Stromal cell of bone marrow (primary cell): ENCODE measurements at regions not wholly inside any gene's neighbourhood (a gene's known extent, or its start where the extent isn't known, plus 50 kb on each side); places are given as distances from the start of the nearest gene placed in this dataset.
A peak's percentile ranks its signal among the peaks of the same experiment; 100 is the strongest.
"Not testable (repeated sequence)": the region's sequence is repeated elsewhere in the genome, so short reads cannot be mapped to it uniquely, and the experiment has no call there.

ENCODE experiments used
- DNase-seq: peaks from one replicate; pipeline ENCODE4 v3.0.0-alpha.2; 2012; ENCODE audit warnings: low read depth

GRCh38 chr3:144523396-144523795 is 551.8 kb downstream of the DIPK2A start:
- no peak for DNase-seq

GRCh38 chr3:144524531-144524930 is 552.9 kb downstream of the DIPK2A start:
- DNase-seq: peak; percentile 44

GRCh38 chr3:144529566-144529965 is 557.9 kb downstream of the DIPK2A start:
- no peak for DNase-seq

- no peak for DNase-seq
Observed at GRCh38 chr3:144544871-144545270, 573.2 kb downstream of the DIPK2A start.

GRCh38 chr3:144546539-144546938 is 574.9 kb downstream of the DIPK2A start:
- DNase-seq: no peak

GRCh38 chr3:144548346-144548745 is 576.7 kb downstream of the DIPK2A start:
- no peak for DNase-seq

- DNase-seq: no peak
Observed at GRCh38 chr3:144549166-144549565, 577.5 kb downstream of the DIPK2A start.

GRCh38 chr3:144552346-144553057 is 580.9 kb downstream of the DIPK2A start:
- DNase-seq: no peak

GRCh38 chr3:144553301-144553700 is 581.7 kb downstream of the DIPK2A start:
- DNase-seq: no peak

GRCh38 chr3:144554889-144555288 is 583.3 kb downstream of the DIPK2A start:
- no peak for DNase-seq

GRCh38 chr3:144556392-144556791 is 584.8 kb downstream of the DIPK2A start:
- DNase-seq: peak; percentile 55

GRCh38 chr3:144557515-144557914 is 585.9 kb downstream of the DIPK2A start:
- no peak for DNase-seq

- DNase-seq: peak; percentile 4
Observed at GRCh38 chr3:144564011-144564410, 592.4 kb downstream of the DIPK2A start.

- no peak for DNase-seq
Observed at GRCh38 chr3:144566320-144566719, 594.7 kb downstream of the DIPK2A start.

- no peak for DNase-seq
Observed at GRCh38 chr3:144569651-144570050, 598.0 kb downstream of the DIPK2A start.

- no peak for DNase-seq
Observed at GRCh38 chr3:144583871-144584270, 612.2 kb downstream of the DIPK2A start.

GRCh38 chr3:144585408-144585807 is 613.8 kb downstream of the DIPK2A start:
- no peak for DNase-seq

GRCh38 chr3:144585953-144586352 is 614.3 kb downstream of the DIPK2A start:
- DNase-seq: no peak

GRCh38 chr3:144586382-144586781 is 614.8 kb downstream of the DIPK2A start:
- DNase-seq: peak; percentile 32

GRCh38 chr3:144590854-144591253 is 619.2 kb downstream of the DIPK2A start:
- peak; percentile 49 for DNase-seq

GRCh38 chr3:144593881-144594280 is 622.3 kb downstream of the DIPK2A start:
- no peak for DNase-seq

- not testable (repeated sequence) for DNase-seq
Observed at GRCh38 chr3:144620236-144620635, 648.6 kb downstream of the DIPK2A start.

GRCh38 chr3:144622845-144623244 is 651.2 kb downstream of the DIPK2A start:
- DNase-seq: no peak

GRCh38 chr3:144624656-144625055 is 653.0 kb downstream of the DIPK2A start:
- no peak for DNase-seq
